Hepatocyte (in vitro differentiated cells): ENCODE measurements at regions not wholly inside any gene's neighbourhood (a gene's known extent, or its start where the extent isn't known, plus 50 kb on each side); places are given as distances from the start of the nearest gene placed in this dataset.

Source experiments
- CTCF ChIP-seq: fragments of 200-600 bp; sonication (generic); IDR thresholded peaks from 2 replicates; pipeline ENCODE4 v1.5.1; 2016; ENCODE audit warnings: antibody characterized with exemption, mild to moderate bottlenecking; ENCODE audit not compliant: poor library complexity
- EZH2 ChIP-seq: fragments of 200-600 bp; sonication (generic); IDR thresholded peaks from 2 replicates; pipeline ENCODE4 v1.6.1; 2016; ENCODE audit warnings: antibody characterized with exemption, mild to moderate bottlenecking, borderline replicate concordance
- EZH2phosphoT487 ChIP-seq: fragments of 200-600 bp; sonication (generic); IDR thresholded peaks from one replicate; pipeline ENCODE4 v1.6.1; 2018; ENCODE audit warnings: antibody characterized with exemption, mild to moderate bottlenecking, low read depth, moderate library complexity; ENCODE audit not compliant: unreplicated experiment, severe bottlenecking

- TF ChIP-seq CTCF (no peak), EZH2phosphoT487 (no peak), EZH2 (no peak)
These were observed 94.6 kb upstream of the MAN1A1 start for GRCh38 chr6:119443993-119444641.
